ENCODE measurements at regions not wholly inside any gene's neighbourhood (a gene's known extent, or its start where the extent isn't known, plus 50 kb on each side); places are given as distances from the start of the nearest gene placed in this dataset.
A peak's percentile ranks its signal among the peaks of the same experiment; 100 is the strongest.

- peak; percentile 90 for DNase-seq (ENCODE audit: low read depth)
- peak overlapping the region; percentile 9; the same call in 1 of the 2 replicates for H3K4me3 ChIP-seq (ENCODE audit: low read length)
- TF ChIP-seq CTCF (conservative IDR thresholded peaks at IDR 0.05; ENCODE audit: low read length): no peak
Measured at GRCh38 chr20:1809131-1809572, 86.1 kb upstream of the SIRPA start.

GRCh38 chr20:1808101-1808500 lies 87.1 kb upstream of the SIRPA start:
- no peak for TF ChIP-seq CTCF (conservative IDR thresholded peaks at IDR 0.05; ENCODE audit: low read length)
- DNase-seq (ENCODE audit: low read depth): no peak

DNA sequence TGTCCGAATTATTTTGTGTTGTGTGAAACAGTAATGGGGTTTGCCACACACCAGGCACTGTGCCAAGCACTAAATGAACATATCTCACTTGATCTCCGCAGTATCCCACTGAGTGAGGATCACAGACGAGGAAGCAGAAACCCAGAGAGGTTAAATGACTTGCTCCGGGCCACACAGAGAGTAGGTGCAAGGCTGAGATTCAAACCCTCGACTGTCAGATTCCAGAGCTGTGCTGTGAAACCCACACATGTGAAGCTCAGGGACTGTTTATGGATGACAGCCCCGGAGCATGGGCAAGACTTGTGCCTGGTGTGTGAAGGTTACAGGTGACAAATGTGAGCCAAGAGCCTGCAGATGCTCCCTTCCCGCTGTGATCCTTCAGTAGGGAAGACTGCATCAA lies 87.8 kb upstream of the SIRPA start:
- TF ChIP-seq CTCF (conservative IDR thresholded peaks at IDR 0.05; ENCODE audit: low read length): no peak
- no peak for DNase-seq (ENCODE audit: low read depth)
- H3K4me3 ChIP-seq (ENCODE audit: low read length): no peak overlapping the region

More at GRCh38 chr20:1808101-1808500, 87.1 kb upstream of the SIRPA start:
- H3K4me3 ChIP-seq (ENCODE audit: low read length): no peak overlapping the region

GRCh38 chr20:1806456-1806855 lies 88.8 kb upstream of the SIRPA start:
- no peak overlapping the region for H3K4me3 ChIP-seq (ENCODE audit: low read length)
- no peak for TF ChIP-seq CTCF (conservative IDR thresholded peaks at IDR 0.05; ENCODE audit: low read length)
- DNase-seq (ENCODE audit: low read depth): no peak

DNA sequence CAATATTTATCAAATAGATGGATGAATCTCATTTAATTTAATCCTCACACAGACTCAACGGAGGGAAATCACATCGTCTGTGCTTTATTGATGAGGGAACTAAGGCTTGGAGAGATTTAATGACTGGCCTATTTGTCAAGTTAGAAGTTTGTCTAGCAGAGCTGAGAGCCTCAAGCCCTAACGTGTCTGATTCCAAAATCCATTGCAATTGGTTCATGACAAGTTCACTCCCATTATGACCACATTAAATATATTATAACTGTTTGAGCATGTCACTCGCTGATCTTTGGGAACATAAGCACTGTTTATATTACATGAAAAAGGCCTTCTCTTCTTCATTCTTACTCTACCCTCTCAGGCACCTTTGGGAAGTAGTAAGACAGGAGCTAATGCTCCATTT lies 89.4 kb upstream of the SIRPA start:
- no peak for TF ChIP-seq CTCF (conservative IDR thresholded peaks at IDR 0.05; ENCODE audit: low read length)
- DNase-seq (ENCODE audit: low read depth): no peak
- no peak overlapping the region for H3K4me3 ChIP-seq (ENCODE audit: low read length)

- DNase-seq (ENCODE audit: low read depth): peak; percentile 36
- H3K4me3 ChIP-seq (ENCODE audit: low read length): no peak overlapping the region
- TF ChIP-seq CTCF (conservative IDR thresholded peaks at IDR 0.05; ENCODE audit: low read length): no peak
Measured at GRCh38 chr20:1805161-1805581, 90.0 kb upstream of the SIRPA start.

DNA sequence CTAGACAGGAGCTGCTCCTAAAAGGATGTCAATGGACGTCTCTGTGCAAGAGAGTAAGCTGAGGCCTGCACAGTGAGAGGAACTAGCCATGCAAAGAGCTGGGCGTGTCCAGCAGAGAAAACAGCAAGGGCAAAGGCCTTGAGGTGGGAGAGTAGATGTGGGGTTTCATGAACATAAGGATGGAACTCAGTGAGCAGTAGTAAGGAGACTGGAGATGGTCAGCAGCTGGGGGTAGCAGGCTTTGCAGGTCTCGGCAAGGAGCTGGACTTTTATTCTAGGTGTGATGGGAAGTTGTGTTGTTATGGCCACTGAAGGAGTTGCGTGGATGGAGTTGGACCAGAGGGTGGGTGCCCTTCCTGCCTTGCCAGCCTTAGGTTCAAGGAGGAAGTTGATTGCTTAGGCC lies 90.7 kb upstream of the SIRPA start:
- no peak overlapping the region for H3K4me3 ChIP-seq (ENCODE audit: low read length)
- no peak for TF ChIP-seq CTCF (conservative IDR thresholded peaks at IDR 0.05; ENCODE audit: low read length)
- DNase-seq (ENCODE audit: low read depth): no peak

Measured in AG10803 (cell line).